AG04449 (cell line): ENCODE measurements at regions not wholly inside any gene's neighbourhood (a gene's known extent, or its start where the extent isn't known, plus 50 kb on each side); places are given as distances from the start of the nearest gene placed in this dataset.

Experiments used
- CTCF ChIA-PET: fragments of 350-600 bp; formaldehyde crosslinking; extraction: SDS; loops from one replicate; lab custom pipeline; 2021; ENCODE audit warnings: antibody characterized with exemption; lab: Yijun Ruan, JAX
- POLR2A ChIA-PET: fragments of 400-600, 350-600 bp; formaldehyde crosslinking; extraction: SDS; loops from one replicate; lab custom pipeline; 2020; ENCODE audit warnings: antibody characterized with exemption, inconsistent platforms; lab: Yijun Ruan, JAX
- DNase-seq: peaks from one replicate; pipeline ENCODE4 v3.0.0-alpha.2; 2010; ENCODE audit warnings: low read depth, low spot score
- H3K4me3 ChIP-seq: 2 replicates; pipeline ENCODE4 v1.5.1; 2011; ENCODE audit warnings: low read depth, mild to moderate bottlenecking, control low read depth, low read length
- CTCF ChIP-seq: IDR thresholded peaks from one replicate; pipeline ENCODE4 v1.5.1; 2011; ENCODE audit warnings: mild to moderate bottlenecking, moderate library complexity, low read length, control low read depth, inconsistent platforms; ENCODE audit not compliant: insufficient read depth; ENCODE audit errors: missing control alignments

- no peak for DNase-seq
- CTCF ChIA-PET: no interaction called here
- no peak for TF ChIP-seq CTCF
- H3K4me3 ChIP-seq: no peak overlapping the region
- POLR2A ChIA-PET: no interaction called here
Observed at GRCh38 chr6:125528621-125529041, 220.8 kb upstream of the HEY2 start.

GRCh38 chr6:125529061-125529460 is 220.4 kb upstream of the HEY2 start:
- ChIA-PET POLR2A (no interaction called here), CTCF (no interaction called here)
- no peak overlapping the region for H3K4me3 ChIP-seq

GRCh38 chr6:125533710-125534397 is 215.6 kb upstream of the HEY2 start:
- CTCF ChIA-PET: no interaction called here
- no peak overlapping the region for H3K4me3 ChIP-seq
- DNase-seq: no peak
- TF ChIP-seq CTCF: no peak
- POLR2A ChIA-PET: no interaction called here

More at GRCh38 chr6:125529061-125529460, 220.4 kb upstream of the HEY2 start:
- no peak for TF ChIP-seq CTCF
- DNase-seq: no peak

- H3K4me3 ChIP-seq: no peak overlapping the region
- DNase-seq: no peak
- POLR2A ChIA-PET: no interaction called here
- CTCF ChIA-PET: no interaction called here
- no peak for TF ChIP-seq CTCF
Observed at GRCh38 chr6:125534430-125535263, 214.8 kb upstream of the HEY2 start.

- POLR2A ChIA-PET: no interaction called here
- TF ChIP-seq CTCF: no peak
Observed at GRCh38 chr6:125537090-125537489, 212.3 kb upstream of the HEY2 start.

GRCh38 chr6:125539892-125540291 is 209.5 kb upstream of the HEY2 start:
- H3K4me3 ChIP-seq: no peak overlapping the region
- POLR2A ChIA-PET: no interaction called here
- no peak for DNase-seq
- TF ChIP-seq CTCF: no peak
- CTCF ChIA-PET: no interaction called here

More at GRCh38 chr6:125537090-125537489, 212.3 kb upstream of the HEY2 start:
- CTCF ChIA-PET: no interaction called here
- no peak overlapping the region for H3K4me3 ChIP-seq
- DNase-seq: no peak
